HEK293 (cell line): ENCODE measurements at regions not wholly inside any gene's neighbourhood (a gene's known extent, or its start where the extent isn't known, plus 50 kb on each side); places are given as distances from the start of the nearest gene placed in this dataset.

ENCODE experiments used
- CTCF ChIA-PET: fragments of 350-600 bp; formaldehyde crosslinking; extraction: SDS; loops from one replicate; lab custom pipeline; 2021; ENCODE audit warnings: antibody characterized with exemption; lab: Yijun Ruan, JAX
- POLR2A ChIA-PET: fragments of 300-600 bp; formaldehyde crosslinking; extraction: SDS; loops from one replicate; lab custom pipeline; 2020; ENCODE audit warnings: antibody characterized with exemption, inconsistent platforms; lab: Yijun Ruan, JAX
- H3K27ac ChIP-seq: fragments of 200-500 bp; sonication (Bioruptor generic); 2 replicates; pipeline ENCODE4 v1.5.1; 2014; ENCODE audit warnings: low read depth, low read length, control low read depth, inconsistent platforms; ENCODE audit errors: extremely low read depth
- H3K36me3 ChIP-seq, 2 experiments: fragments of 200-500 bp in 1 of 2; sonication (Bioruptor generic) in 1 of 2; 1 replicate in 1 of 2; 2 replicates in 1 of 2; pipeline ENCODE4 v1.5.1; 2014 to 2017; ENCODE audit warnings: inconsistent platforms in 2 of 2, low read length in 2 of 2; ENCODE audit not compliant: control insufficient read depth in 2 of 2, insufficient read depth in 1 of 2
- H3K4me1 ChIP-seq: fragments of 200-500 bp; sonication (Bioruptor generic); 2 replicates; pipeline ENCODE4 v1.5.1; 2014; ENCODE audit warnings: mild to moderate bottlenecking, low read length, inconsistent platforms; ENCODE audit not compliant: control insufficient read depth, insufficient read depth
- H3K4me3 ChIP-seq: 2 replicates; pipeline ENCODE4 v1.5.1; 2011; ENCODE audit warnings: low read depth, mild to moderate bottlenecking, control low read depth, low read length, moderate library complexity
- H3K9me3 ChIP-seq: fragments of 200-500 bp; sonication (Bioruptor generic); 2 replicates; pipeline ENCODE4 v1.5.1; 2014; ENCODE audit warnings: low read depth, low read length, inconsistent platforms; ENCODE audit not compliant: control insufficient read depth, insufficient read depth
- KLF7 ChIP-seq: fragments of 450-650 bp; formaldehyde crosslinking; IDR thresholded peaks from 2 replicates; pipeline ENCODE4 v1.5.1; 2016; ENCODE audit warnings: missing biosample characterization, missing genetic modification characterization, borderline replicate concordance
- ZFP37 ChIP-seq: fragments of 450-650 bp; formaldehyde crosslinking; IDR thresholded peaks from 2 replicates; pipeline ENCODE4 v1.5.1; 2016; ENCODE audit warnings: missing biosample characterization, missing genetic modification characterization
- ZNF239 ChIP-seq: fragments of 450-650 bp; formaldehyde crosslinking; IDR thresholded peaks from 2 replicates; pipeline ENCODE4 v1.5.1; 2016; ENCODE audit warnings: missing biosample characterization, missing genetic modification characterization
- ZNF354C ChIP-seq: fragments of 450-650 bp; formaldehyde crosslinking; IDR thresholded peaks from 2 replicates; pipeline ENCODE4 v1.5.1; 2016; ENCODE audit warnings: missing biosample characterization, missing genetic modification characterization, low read depth, borderline replicate concordance
- ZNF391 ChIP-seq: fragments of 450-650 bp; formaldehyde crosslinking; IDR thresholded peaks from 2 replicates; pipeline ENCODE4 v1.5.1; 2016; ENCODE audit warnings: low read depth, missing biosample characterization, missing genetic modification characterization, borderline replicate concordance
- ZNF394 ChIP-seq: fragments of 450-650 bp; formaldehyde crosslinking; IDR thresholded peaks from 2 replicates; pipeline ENCODE4 v1.5.1; 2016; ENCODE audit warnings: missing biosample characterization, missing genetic modification characterization, mild to moderate bottlenecking, moderate library complexity, borderline replicate concordance
- ZNF501 ChIP-seq: fragments of 450-650 bp; formaldehyde crosslinking; IDR thresholded peaks from 2 replicates; pipeline ENCODE4 v1.5.1; 2016; ENCODE audit warnings: missing biosample characterization, missing genetic modification characterization
- ZNF530 ChIP-seq: fragments of 450-650 bp; formaldehyde crosslinking; IDR thresholded peaks from 2 replicates; pipeline ENCODE4 v1.5.1; 2016; ENCODE audit warnings: low read depth, missing biosample characterization, missing genetic modification characterization
- ZNF544 ChIP-seq: fragments of 450-650 bp; formaldehyde crosslinking; IDR thresholded peaks from 2 replicates; pipeline ENCODE4 v1.5.0; 2017; ENCODE audit warnings: missing biosample characterization, missing genetic modification characterization
- ZNF610 ChIP-seq: fragments of 450-650 bp; formaldehyde crosslinking; IDR thresholded peaks from 2 replicates; pipeline ENCODE4 v1.5.1; 2016; ENCODE audit warnings: missing biosample characterization, missing genetic modification characterization, borderline replicate concordance
- ZNF654 ChIP-seq: fragments of 450-650 bp; formaldehyde crosslinking; IDR thresholded peaks from 2 replicates; pipeline ENCODE4 v1.5.1; 2016; ENCODE audit warnings: low read depth, missing biosample characterization, missing genetic modification characterization
- ZNF701 ChIP-seq: fragments of 450-650 bp; formaldehyde crosslinking; IDR thresholded peaks from 2 replicates; pipeline ENCODE4 v1.5.1; 2016; ENCODE audit warnings: missing biosample characterization, missing genetic modification characterization
- ZSCAN4 ChIP-seq: fragments of 450-650 bp; formaldehyde crosslinking; IDR thresholded peaks from 2 replicates; pipeline ENCODE4 v1.5.1; 2017; ENCODE audit warnings: missing biosample characterization, missing genetic modification characterization
- TF ChIP-seq, protein P1 (sequence below): fragments of 450-650 bp; formaldehyde crosslinking; IDR thresholded peaks from 2 replicates; pipeline ENCODE4 v1.5.1; 2017; ENCODE audit warnings: missing biosample characterization, missing genetic modification characterization
- TF ChIP-seq, protein P2 (sequence below): fragments of 450-650 bp; formaldehyde crosslinking; IDR thresholded peaks from 2 replicates; pipeline ENCODE4 v1.5.1; 2016; ENCODE audit warnings: missing biosample characterization, missing genetic modification characterization

- ChIA-PET POLR2A (interaction anchor here (0.6 kb wide), 1 partner anchor 132 kb away, joined by 3 read pairs; no protein-coding TSS in a partner anchor), CTCF (no interaction called here)
- no peak overlapping the region for H3K4me3 ChIP-seq
- no peak overlapping the region for H3K27ac ChIP-seq
- no peak for TF ChIP-seq ZNF239 (tag by site-specific recombination)
- no peaks in the 10 kb centered on the region for H3K36me3 ChIP-seq
- no peaks in the 10 kb centered on the region for H3K4me1 ChIP-seq
- no peaks in the 10 kb centered on the region for H3K9me3 ChIP-seq
These were observed 490.5 kb upstream of the CDH5 start for GRCh38 chr16:65876056-65876408.

DNA sequence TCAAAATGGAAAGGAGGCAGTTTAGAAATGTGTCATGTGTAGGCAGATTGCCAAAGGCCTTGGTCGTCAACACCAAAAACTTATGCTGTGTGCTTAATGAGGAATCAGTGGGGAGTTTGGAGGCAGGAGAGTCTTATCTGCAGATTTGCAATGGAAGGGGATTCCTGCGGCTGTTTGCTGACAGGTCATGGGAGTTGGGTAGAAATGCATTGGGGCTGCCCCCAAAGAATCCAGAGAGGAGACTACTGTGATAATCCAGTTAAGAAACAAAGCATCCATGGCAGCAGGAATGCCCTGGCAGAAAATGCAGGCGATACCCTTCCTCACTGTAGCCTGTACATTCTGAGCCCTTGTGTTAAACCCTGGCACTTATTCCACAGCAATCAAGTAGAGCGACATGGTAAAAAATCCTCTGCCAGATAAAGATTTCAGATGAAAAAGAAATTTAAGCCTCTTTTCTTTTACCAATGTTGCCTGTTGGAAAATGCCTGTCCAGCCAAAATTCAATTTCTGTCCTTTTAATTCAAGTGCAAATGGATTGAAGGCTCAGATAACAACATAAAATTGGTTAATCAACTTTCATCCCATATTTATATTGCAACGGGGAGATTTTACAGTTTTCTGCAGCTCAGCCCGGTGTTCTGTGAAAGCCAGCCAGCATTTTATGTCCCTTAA, 491.0 kb upstream of the CDH5 start:
- ChIA-PET CTCF (no interaction called here), POLR2A (no interaction called here)
- Histone ChIP-seq H3K4me3 (no peak overlapping the region), H3K27ac (no peak overlapping the region), H3K9me3 (no peaks in the 10 kb centered on the region), H3K36me3 (no peaks in the 10 kb centered on the region), H3K4me1 (no peaks in the 10 kb centered on the region)
- TF ChIP-seq ZNF654 (tag by site-specific recombination) (no peak), ZNF501 (no peak), ZNF394 (tag by site-specific recombination) (no peak), ZNF530 (tag by site-specific recombination) (no peak), ZSCAN4 (tag by site-specific recombination) (no peak), ZFP37 (tag by site-specific recombination) (no peak)
- TF ChIP-seq, protein P1, sequence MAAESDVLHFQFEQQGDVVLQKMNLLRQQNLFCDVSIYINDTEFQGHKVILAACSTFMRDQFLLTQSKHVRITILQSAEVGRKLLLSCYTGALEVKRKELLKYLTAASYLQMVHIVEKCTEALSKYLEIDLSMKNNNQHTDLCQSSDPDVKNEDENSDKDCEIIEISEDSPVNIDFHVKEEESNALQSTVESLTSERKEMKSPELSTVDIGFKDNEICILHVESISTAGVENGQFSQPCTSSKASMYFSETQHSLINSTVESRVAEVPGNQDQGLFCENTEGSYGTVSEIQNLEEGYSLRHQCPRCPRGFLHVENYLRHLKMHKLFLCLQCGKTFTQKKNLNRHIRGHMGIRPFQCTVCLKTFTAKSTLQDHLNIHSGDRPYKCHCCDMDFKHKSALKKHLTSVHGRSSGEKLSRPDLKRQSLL (tag by site-specific recombination), result no peak
- TF ChIP-seq, protein P2, sequence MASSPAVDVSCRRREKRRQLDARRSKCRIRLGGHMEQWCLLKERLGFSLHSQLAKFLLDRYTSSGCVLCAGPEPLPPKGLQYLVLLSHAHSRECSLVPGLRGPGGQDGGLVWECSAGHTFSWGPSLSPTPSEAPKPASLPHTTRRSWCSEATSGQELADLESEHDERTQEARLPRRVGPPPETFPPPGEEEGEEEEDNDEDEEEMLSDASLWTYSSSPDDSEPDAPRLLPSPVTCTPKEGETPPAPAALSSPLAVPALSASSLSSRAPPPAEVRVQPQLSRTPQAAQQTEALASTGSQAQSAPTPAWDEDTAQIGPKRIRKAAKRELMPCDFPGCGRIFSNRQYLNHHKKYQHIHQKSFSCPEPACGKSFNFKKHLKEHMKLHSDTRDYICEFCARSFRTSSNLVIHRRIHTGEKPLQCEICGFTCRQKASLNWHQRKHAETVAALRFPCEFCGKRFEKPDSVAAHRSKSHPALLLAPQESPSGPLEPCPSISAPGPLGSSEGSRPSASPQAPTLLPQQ (tag by site-specific recombination), result no peak

- no peak for TF ChIP-seq ZNF701
These were observed 497.2 kb upstream of the CDH5 start for GRCh38 chr16:65869261-65869660.

GRCh38 chr16:65867276-65867960, 499.1 kb upstream of the CDH5 start:
- H3K9me3 ChIP-seq, result no peaks in the 10 kb centered on the region
- H3K4me3 ChIP-seq, result no peak overlapping the region
- ChIA-PET POLR2A (no interaction called here), CTCF (interaction anchor here (0.6 kb wide), 1 partner anchor 36 kb away, joined by 4 read pairs; no protein-coding TSS in a partner anchor)
- H3K36me3 ChIP-seq, result no peaks in the 10 kb centered on the region
- H3K27ac ChIP-seq, result no peak overlapping the region
- TF ChIP-seq KLF7 (tag by site-specific recombination), result no peak
- no peak for TF ChIP-seq ZNF530 (tag by site-specific recombination)
- TF ChIP-seq ZNF354C (tag by site-specific recombination), result no peak
- no peak for TF ChIP-seq ZNF610 (tag by site-specific recombination)
- TF ChIP-seq ZNF544 (tag by site-specific recombination), result no peak
- no peak for TF ChIP-seq ZNF391 (tag by site-specific recombination)
- H3K4me1 ChIP-seq, result no peaks in the 10 kb centered on the region

More at GRCh38 chr16:65869261-65869660, 497.2 kb upstream of the CDH5 start:
- Histone ChIP-seq H3K9me3 (no peaks in the 10 kb centered on the region), H3K4me3 (no peak overlapping the region), H3K4me1 (no peaks in the 10 kb centered on the region), H3K36me3 (no peaks in the 10 kb centered on the region), H3K27ac (no peak overlapping the region)
- ChIA-PET POLR2A (no interaction called here), CTCF (interaction anchor here (0.7 kb wide), 1 partner anchor 111 kb away, joined by 3 read pairs; no protein-coding TSS in a partner anchor)
